ENCODE measurements at regions not wholly inside any gene's neighbourhood (a gene's known extent, or its start where the extent isn't known, plus 50 kb on each side); places are given as distances from the start of the nearest gene placed in this dataset.

DNA sequence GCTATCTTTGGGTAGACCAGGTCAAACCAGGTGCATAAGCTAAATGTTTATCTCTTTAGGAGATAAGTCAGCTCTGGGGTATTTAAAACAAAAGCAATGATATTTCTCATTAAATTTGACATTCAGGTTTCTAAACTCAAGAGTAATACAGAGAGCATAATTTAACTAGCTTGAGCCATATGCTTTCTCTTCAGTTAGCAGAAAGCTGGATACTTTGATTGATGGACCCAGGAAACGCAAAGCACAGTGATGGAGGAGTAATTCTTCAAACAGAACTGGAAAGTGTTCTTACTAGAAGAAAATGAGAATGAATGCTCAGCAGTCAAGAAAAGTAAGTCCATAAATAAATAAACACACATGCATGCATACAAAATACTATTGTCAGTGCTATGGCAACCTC, 885.7 kb upstream of the RAG2 start:
- H3K36me3 ChIP-seq (ENCODE audit: control insufficient read depth, insufficient read depth, low read length) = no peaks in the 10 kb centered on the region
- TF ChIP-seq, protein P1, sequence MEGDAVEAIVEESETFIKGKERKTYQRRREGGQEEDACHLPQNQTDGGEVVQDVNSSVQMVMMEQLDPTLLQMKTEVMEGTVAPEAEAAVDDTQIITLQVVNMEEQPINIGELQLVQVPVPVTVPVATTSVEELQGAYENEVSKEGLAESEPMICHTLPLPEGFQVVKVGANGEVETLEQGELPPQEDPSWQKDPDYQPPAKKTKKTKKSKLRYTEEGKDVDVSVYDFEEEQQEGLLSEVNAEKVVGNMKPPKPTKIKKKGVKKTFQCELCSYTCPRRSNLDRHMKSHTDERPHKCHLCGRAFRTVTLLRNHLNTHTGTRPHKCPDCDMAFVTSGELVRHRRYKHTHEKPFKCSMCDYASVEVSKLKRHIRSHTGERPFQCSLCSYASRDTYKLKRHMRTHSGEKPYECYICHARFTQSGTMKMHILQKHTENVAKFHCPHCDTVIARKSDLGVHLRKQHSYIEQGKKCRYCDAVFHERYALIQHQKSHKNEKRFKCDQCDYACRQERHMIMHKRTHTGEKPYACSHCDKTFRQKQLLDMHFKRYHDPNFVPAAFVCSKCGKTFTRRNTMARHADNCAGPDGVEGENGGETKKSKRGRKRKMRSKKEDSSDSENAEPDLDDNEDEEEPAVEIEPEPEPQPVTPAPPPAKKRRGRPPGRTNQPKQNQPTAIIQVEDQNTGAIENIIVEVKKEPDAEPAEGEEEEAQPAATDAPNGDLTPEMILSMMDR (IDR thresholded peaks at IDR 0.05; ENCODE audit: insufficient read depth, low read length, poor library complexity, severe bottlenecking) = no peak
- no peak overlapping the region for H3K4me3 ChIP-seq (replicated peaks; ENCODE audit: low read depth, low read length)
- H3K27me3 ChIP-seq (replicated peaks; ENCODE audit: control insufficient read depth, insufficient read depth, low read length) = no peaks in the 10 kb centered on the region
- DNase-seq (ENCODE audit: extremely low read depth, insufficient read length) = no peak

DNA sequence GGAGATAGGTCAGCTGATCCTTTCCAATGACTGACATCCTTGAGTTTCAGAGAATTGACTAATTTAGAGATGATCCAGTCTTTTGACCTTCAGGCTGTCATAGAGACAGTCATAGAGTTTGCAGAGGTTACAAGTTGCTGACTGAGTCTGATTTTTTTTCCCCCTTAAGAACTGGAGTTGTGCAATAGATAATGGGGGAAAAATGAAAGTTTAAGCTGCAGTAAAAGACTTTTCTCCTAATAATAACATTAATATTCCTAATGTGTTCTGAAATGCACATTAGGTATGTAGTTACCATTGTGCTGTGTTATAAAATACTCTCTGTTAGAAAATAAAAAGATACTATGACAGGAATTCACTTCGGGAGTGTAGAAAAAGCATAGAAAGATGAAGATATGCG, 876.9 kb upstream of the RAG2 start:
- TF ChIP-seq, protein P1 (IDR thresholded peaks at IDR 0.05; ENCODE audit: insufficient read depth, low read length, poor library complexity, severe bottlenecking) = no peak
- DNase-seq (ENCODE audit: extremely low read depth, insufficient read length) = no peak
- no peak overlapping the region for H3K4me3 ChIP-seq (replicated peaks; ENCODE audit: low read depth, low read length)
- H3K36me3 ChIP-seq (ENCODE audit: control insufficient read depth, insufficient read depth, low read length) = no peaks in the 10 kb centered on the region
- no peaks in the 10 kb centered on the region for H3K27me3 ChIP-seq (replicated peaks; ENCODE audit: control insufficient read depth, insufficient read depth, low read length)

DNA sequence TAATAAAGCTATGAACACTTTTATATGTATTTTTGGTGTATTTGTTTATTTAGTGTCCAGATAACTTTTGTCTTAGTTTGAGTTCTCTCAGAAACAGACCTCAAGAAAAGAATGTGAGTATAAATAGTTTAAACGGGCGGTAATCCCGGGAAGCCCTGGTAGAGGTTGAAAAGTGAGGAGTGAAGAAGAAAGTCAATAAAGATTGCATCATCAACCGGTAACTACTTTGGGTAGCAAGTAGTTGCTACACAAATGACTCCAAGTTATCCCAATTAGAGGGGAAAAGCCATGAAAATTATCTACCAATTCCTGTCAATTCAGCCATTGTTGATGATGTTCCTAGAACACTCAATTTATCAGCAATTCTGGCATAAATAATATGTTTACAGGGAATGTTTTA, 870.3 kb upstream of the RAG2 start:
- DNase-seq (ENCODE audit: extremely low read depth, insufficient read length) = no peak
- TF ChIP-seq, protein P1 (IDR thresholded peaks at IDR 0.05; ENCODE audit: insufficient read depth, low read length, poor library complexity, severe bottlenecking) = no peak
- Histone ChIP-seq H3K36me3 (ENCODE audit: control insufficient read depth, insufficient read depth, low read length) (no peaks in the 10 kb centered on the region), H3K4me3 (replicated peaks; ENCODE audit: low read depth, low read length) (no peak overlapping the region), H3K27me3 (replicated peaks; ENCODE audit: control insufficient read depth, insufficient read depth, low read length) (no peaks in the 10 kb centered on the region)

DNA sequence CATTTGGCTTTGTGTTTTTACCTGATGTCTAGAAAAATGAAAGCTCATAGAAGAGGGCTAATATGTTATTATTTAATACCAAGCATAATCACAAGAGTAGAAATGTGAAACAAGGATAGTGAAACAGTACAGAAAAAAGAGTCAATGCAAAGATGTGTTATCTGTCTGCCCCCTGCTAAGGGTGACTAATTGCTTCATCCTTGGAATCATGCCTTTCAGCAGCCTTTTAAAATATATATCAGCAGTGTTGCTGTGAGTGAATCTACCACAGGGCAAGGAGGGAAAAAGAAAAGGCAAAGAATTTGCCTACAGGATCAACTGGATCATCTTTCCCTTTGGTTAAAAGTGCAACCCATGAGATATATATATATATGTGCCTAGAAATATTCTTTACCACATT, 867.2 kb upstream of the RAG2 start:
- no peak for DNase-seq (ENCODE audit: extremely low read depth, insufficient read length)
- Histone ChIP-seq H3K4me3 (replicated peaks; ENCODE audit: low read depth, low read length) (no peak overlapping the region), H3K36me3 (ENCODE audit: control insufficient read depth, insufficient read depth, low read length) (no peaks in the 10 kb centered on the region), H3K27me3 (replicated peaks; ENCODE audit: control insufficient read depth, insufficient read depth, low read length) (no peaks in the 10 kb centered on the region)
- TF ChIP-seq, protein P1 (IDR thresholded peaks at IDR 0.05; ENCODE audit: insufficient read depth, low read length, poor library complexity, severe bottlenecking) = no peak

DNA sequence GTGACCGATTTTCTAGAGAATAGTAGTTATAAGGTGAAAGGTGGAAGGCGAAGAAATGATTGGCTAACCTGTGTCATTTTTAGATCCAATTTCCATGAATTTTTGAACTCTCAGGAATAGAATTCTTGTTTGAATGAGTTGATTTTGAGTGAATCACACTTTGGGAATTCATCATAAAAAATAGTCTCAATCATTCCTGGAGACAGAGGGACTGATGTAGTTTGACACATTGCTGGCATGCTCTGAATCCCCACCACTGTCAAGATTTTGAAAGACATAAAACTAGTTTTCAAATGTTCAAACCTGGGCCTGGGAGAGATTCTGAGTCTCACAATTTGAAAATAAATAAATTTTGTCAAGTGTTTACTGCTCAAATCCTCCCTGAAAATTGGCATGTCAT, 861.4 kb upstream of the RAG2 start:
- H3K4me3 ChIP-seq (replicated peaks; ENCODE audit: low read depth, low read length) = no peak overlapping the region
- no peak for DNase-seq (ENCODE audit: extremely low read depth, insufficient read length)
- H3K27me3 ChIP-seq (replicated peaks; ENCODE audit: control insufficient read depth, insufficient read depth, low read length) = no peaks in the 10 kb centered on the region
- TF ChIP-seq, protein P1 (IDR thresholded peaks at IDR 0.05; ENCODE audit: insufficient read depth, low read length, poor library complexity, severe bottlenecking) = no peak
- no peaks in the 10 kb centered on the region for H3K36me3 ChIP-seq (ENCODE audit: control insufficient read depth, insufficient read depth, low read length)

DNA sequence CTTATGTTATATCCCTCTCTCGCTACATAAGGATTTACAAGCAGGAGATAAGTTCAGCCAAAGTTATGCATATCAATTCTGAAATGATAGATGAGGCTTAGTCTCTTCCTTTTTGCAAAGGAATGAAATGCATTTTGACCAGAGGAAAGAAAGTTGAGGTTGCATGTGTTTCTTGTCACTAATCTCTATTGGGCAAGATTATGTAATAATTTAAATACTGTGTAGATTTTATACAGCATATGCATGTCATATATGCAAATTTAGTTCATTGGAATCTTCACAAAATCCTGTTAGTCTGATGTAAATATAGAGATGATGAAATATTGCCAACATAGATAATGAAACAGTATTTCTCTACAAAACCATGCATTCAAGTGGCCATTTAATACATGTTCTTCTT, 858.7 kb upstream of the RAG2 start:
- TF ChIP-seq, protein P1 (IDR thresholded peaks at IDR 0.05; ENCODE audit: insufficient read depth, low read length, poor library complexity, severe bottlenecking) = no peak
- Histone ChIP-seq H3K36me3 (ENCODE audit: control insufficient read depth, insufficient read depth, low read length) (no peaks in the 10 kb centered on the region), H3K27me3 (replicated peaks; ENCODE audit: control insufficient read depth, insufficient read depth, low read length) (no peaks in the 10 kb centered on the region), H3K4me3 (replicated peaks; ENCODE audit: low read depth, low read length) (no peak overlapping the region)
- no peak for DNase-seq (ENCODE audit: extremely low read depth, insufficient read length)

Data from GM06990 (cell line).